NCI-H2196 treated with DMSO at 0.1 percent for 48 hours (cell line): ENCODE measurements at regions not wholly inside any gene's neighbourhood (a gene's known extent, or its start where the extent isn't known, plus 50 kb on each side); places are given as distances from the start of the nearest gene placed in this dataset.

Experiments
- DNase-seq: peaks from one replicate; lab custom pipeline; 2025; ENCODE audit not compliant: unreplicated experiment; lab: John Stamatoyannopoulos, UW

- DNase-seq: no peak
Measured at GRCh38 chr1:83689921-83690868, 308.7 kb downstream of the TTLL7 start.

GRCh38 chr1:83682132-83682531 is 316.8 kb downstream of the TTLL7 start:
- no peak for DNase-seq

DNA sequence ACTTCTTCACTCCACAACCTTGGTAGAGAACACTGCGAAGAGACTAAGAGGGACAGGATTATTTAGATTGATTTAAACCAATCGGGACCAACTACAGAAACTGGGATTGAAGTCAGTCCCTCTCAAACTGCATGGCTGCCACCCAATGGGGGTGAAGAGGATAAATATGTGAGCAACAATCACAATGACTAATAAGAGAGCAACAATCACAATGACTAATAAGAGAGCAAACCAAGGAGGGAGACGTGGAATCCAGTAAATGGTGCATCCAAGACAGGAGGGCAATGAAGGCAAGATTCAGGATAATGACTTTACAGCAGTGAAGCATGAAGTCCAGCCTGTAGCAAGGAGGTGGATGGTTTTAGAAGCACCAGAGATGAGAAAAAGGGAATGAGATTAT is 322.8 kb downstream of the TTLL7 start:
- no peak for DNase-seq

- no peak for DNase-seq
Measured at GRCh38 chr1:83673312-83673711, 325.6 kb downstream of the TTLL7 start.

DNA sequence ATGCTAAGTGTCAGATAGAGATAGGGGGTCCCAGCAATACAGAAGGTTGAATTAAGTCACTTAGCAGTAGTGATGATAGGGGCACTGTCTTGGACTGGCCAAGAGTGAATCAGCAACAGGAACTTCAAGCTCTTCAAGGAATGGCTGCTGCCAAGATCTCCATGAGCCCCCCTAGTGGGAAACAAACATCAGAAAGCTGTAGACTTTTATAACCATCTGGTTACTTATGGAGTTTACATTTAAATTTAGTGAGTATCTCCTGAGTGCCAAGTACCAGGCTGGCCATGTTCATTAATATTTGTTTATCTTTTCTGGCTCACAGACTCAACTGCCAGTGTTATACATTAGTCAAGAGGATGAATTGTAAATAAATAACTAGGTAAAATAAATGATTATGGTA is 327.3 kb downstream of the TTLL7 start:
- no peak for DNase-seq

GRCh38 chr1:83670909-83671565 is 327.9 kb downstream of the TTLL7 start:
- DNase-seq: no peak

DNA sequence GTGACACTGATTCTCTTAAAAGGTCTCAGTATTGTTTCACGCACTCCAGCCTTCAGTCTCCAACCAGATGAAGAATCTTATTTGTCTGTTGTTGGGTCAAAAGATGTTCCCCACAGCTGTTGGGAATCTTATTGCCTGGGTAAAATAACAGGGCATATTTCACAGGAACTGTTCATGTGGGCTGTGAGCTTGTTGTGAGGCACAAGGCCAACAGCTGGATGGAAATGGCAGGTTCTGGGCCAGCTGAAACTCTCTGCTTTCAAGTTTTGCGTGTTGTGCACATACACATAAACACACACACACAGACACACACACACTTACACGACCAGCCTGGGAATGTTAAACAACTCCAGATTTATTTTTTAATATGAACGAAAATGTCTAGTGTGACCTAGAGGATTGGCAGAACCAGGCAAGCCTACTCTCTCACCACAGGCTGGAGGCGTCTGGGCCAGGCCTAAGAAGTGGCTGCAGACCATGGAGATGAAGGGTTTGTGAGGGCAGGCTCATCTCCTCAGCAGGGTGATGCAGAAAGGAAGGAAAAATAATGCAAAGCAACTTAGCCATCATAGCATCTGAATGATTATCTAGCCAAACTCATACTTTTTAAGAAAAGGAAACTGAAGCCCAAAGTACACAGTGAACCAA is 357.0 kb downstream of the TTLL7 start:
- DNase-seq: no peak

DNA sequence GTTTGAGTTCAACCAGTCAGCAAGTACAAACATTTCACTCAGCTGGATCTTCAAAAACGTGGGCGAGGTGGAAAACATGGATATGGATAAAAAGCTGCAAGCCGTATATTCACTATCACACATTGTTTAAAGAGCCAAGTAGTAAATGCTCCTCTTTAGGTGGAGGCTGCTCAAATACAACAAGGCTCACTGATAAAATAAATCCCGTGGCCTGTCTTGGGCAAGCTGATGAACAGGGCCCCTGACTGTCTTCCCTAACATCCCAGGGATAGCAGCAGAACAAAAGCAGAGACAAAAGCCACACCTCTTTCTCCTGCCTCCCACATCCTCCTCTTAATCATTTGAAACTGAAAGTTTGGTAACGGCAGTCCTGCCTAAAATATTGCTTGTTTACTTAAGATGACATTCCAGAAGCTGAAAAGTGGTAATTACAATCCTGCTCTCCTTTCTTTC is 357.7 kb downstream of the TTLL7 start:
- DNase-seq: no peak

DNA sequence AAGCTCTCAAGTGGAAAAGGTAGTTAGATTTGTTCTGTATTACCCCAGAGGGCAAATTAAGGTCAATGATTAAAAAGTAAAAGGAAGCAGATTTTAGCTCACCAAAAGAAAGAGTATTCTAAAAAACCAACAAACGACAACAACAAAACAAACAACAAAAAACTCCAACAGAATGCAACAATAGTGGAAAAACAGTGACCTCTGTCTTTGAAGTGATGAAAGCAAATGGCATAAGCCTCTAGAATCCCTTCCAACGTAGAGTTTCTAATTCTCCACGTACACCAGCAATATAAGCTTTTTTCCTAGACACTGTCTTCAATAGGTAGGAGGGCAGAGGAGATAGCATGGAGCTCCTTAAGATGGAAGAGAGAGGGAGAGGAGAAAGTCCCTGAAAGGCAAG is 359.1 kb downstream of the TTLL7 start:
- DNase-seq: no peak

DNA sequence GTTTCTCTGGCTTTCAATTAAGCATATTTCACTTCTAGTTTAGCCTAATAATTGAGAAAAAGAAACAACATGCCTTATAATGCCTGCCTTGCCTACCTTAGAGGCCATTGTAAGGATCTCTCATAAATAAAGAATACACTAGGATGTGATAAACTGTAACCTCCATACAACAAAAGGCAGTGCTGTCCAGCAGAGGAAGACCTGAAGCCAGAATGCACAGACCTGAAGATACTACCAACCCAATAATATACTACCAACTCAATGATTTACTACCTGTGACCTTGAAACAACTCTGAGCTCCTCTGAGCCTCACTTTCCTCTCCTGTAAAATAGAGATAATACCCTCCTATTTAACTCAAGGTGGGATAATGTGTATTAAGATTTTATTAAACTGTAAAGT is 361.3 kb downstream of the TTLL7 start:
- DNase-seq: no peak

DNA sequence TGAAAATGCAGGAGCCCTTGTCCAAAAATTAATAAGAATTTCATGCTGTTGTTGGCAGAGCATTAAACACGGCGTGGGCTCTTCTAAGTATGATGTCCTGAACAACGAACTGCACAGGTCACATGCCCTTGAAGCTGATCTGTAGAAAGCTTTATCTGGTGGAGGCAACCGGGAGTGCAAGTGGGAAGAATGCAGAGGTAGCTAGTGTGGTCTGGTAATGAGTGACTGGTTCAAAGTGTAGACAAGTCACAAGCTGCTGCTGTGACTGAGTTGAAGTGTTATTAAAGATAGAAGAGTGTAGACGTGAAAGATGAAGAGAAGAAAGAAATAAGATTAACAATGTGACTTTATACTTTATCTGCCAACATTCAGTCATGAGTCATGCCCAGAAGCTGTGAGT is 361.9 kb downstream of the TTLL7 start:
- no peak for DNase-seq

DNA sequence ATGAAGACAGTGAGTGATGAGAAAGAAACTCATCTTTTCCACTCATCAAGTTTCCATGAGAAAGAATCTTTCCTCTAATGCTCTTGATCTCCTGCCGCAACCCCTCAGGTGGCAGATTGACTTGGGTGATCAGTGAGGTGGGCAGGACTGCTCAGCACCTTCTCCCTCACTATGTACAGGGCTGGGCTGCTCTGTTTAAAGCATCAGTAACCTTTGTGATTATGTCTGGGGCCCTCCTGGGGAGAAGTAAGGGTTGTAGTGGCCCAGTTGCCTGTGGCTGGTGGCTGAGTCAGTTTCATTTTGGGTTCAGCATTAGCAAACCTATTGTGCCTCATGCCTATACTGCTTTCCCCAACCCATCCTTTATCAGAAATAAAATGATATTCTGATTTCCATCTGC is 366.0 kb downstream of the TTLL7 start:
- no peak for DNase-seq

DNA sequence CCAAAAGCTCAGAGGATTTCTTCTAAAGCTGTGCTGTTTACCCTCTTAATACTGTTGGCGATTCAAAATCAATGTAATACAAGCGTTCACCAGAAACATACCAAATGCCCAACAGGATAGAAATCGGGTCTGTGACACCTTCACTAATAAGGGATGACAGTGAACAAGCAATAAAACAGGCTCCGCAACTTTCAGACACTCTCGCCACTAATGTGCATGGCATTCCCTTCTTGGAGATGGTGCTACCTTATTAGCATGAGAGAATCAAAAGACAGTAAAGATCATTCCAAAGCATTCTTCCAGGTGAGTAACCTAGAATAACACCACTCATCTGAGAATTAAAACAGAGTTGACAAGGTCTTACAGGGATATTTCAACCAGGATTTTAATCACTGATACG is 367.1 kb downstream of the TTLL7 start:
- DNase-seq: no peak

DNA sequence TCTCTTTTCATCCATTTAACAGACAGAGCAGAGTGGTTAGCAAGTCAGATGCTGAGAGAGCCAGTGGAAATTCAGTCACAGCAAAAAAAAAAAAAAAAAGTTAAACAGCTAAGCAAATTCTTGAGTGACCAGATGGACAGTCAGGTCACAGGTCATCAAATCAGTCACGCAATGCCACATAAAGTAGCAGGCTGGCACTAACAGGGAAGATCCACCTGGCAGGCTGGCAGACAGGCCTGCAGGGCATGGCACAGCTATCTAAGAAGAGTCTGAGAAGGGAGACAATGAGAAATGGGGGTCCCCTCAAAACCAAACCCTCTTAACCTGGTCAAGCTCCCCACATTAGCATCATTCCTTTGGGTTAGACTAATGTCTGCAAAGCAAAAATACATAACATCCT is 371.9 kb downstream of the TTLL7 start:
- no peak for DNase-seq

DNA sequence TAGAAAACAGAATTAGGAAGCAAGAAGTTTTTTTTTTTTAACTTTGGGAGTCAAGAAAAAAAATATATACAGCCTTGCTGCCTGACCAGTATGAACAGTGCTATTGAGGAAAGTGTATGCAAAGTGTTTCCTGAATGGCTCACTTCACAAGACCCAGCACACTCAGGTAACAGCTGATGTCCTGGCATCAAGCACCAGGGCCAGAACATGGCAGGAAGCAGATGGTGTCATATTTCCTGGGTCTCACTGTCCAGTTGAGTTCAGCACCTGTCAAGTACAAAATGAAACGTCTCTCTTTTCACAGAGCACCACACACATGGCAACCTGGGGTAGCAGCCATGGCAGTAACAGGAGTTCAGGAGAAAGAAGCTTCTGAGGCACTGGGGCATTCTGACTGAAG is 372.3 kb downstream of the TTLL7 start:
- peak; percentile 84 for DNase-seq

- no peak for DNase-seq
Measured at GRCh38 chr1:83625646-83626045, 373.3 kb downstream of the TTLL7 start.

DNA sequence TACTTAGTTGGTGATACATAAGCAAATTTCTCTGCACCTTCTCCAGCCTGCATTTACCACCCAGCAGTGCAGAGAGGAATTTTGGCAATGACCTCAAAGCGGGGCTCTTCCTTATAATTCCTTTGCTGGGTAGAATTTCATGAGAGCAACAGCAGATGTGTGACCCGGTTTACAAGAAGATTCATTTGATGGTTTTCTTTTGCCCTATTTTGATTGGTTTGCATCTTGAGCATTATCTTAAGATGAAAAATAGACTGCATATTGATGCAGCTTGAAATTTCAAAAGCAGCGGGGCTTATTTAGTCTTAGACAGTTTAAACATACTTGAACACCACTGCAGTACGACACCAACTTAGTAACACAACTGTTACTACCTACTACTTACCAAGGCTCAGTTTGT is 378.9 kb downstream of the TTLL7 start:
- no peak for DNase-seq

- no peak for DNase-seq
Measured at GRCh38 chr1:83619170-83619896, 379.6 kb downstream of the TTLL7 start.

DNA sequence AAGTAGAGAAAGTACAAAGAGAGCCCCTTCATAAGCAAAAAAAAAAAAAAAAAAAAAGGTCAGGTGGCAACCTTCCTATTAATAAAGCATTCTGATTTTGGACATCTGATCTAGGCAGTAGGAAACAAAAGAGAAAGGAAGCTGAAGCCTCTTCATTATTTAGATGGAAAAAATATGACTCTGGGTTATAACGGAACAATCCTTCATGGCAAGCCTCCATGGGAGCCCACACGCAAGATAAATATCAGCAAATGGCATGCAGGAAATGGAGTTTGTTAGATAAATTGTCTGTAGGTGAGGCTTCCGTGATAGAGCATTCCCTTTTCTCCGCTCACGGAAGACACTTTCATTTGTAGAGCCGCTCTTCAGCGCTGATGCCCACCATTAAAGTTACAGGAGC is 381.0 kb downstream of the TTLL7 start:
- no peak for DNase-seq

DNA sequence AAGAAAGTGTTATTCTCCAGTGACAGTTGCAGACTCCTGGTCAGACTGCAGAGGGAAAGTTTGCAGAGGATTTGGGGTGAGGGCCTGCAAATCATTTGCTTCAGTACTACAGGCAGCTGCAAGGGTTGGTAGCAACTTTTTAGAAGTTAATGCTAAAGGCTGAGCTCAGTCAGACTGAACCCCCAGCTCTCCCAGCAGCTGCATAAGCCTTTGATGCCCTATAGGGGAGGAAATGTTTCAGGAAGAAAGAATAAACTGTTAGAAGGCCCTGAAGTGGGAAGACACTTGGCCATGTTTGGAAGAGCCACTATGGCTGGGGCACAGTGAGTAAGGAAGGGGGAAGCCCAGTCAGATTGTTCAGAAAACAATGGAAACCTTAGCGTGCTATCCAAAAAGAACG is 383.6 kb downstream of the TTLL7 start:
- DNase-seq: no peak

DNA sequence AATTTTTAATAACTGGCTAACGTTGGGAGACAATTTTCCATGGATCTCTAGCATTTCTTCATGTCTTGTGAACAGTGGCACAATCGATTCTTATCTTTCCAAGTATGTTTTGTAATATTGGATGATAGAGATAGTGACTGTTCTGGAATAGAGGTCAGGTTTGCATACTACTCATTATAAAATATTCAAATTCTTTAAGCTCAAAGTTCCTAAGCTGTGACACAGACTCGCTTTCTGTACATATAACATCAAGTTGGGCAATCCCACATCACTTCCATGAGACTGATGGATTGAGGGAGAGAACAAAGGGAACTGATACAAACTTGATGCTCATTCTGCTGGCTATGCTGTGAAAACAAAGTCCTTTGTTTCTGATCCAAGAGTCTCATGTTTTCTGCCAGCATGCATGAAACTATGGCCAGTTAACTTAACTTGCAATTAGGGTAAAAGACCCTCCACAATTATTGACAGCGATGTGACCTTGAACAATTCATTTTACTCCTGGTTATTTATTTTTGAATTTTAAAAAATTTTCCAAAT is 392.4 kb downstream of the TTLL7 start:
- no peak for DNase-seq
